ENCODE measurements at regions not wholly inside any gene's neighbourhood (a gene's known extent, or its start where the extent isn't known, plus 50 kb on each side); places are given as distances from the start of the nearest gene placed in this dataset.
"Not testable (repeated sequence)": the region's sequence is repeated elsewhere in the genome, so short reads cannot be mapped to it uniquely, and the experiment has no call there.

- H3F3A ChIP-seq (ENCODE audit: control insufficient read depth, insufficient read depth): no peaks in the 10 kb centered on the region
- H4K20me1 ChIP-seq (ENCODE audit: control insufficient read depth, insufficient read depth, low read depth, low read length): no peaks in the 10 kb centered on the region
- TF ChIP-seq EZH2phosphoT487 (IDR thresholded peaks at IDR 0.05; ENCODE audit: borderline replicate concordance, low read length) (no peak), CTCF (IDR thresholded peaks at IDR 0.05; ENCODE audit: low read depth, low read length, poor library complexity, severe bottlenecking) (no peak)
- H3K9me3 ChIP-seq (ENCODE audit: control insufficient read depth, insufficient read depth, low read length): peaks cover 9% of the 10 kb centered on the region
- H3K4me3 ChIP-seq (ENCODE audit: low read length): no peak overlapping the region
- H3K9me2 ChIP-seq (replicated peaks; ENCODE audit: control insufficient read depth, low read length): no peaks in the 10 kb centered on the region
- H3K27ac ChIP-seq (ENCODE audit: low read depth, low read length): no peak overlapping the region
- H3K27me3 ChIP-seq (ENCODE audit: control insufficient read depth, low read length): 0 out of 2 replicates have a peak, but pooled peaks cover 2% of the 10 kb centered on the region
- H3K79me2 ChIP-seq (ENCODE audit: control insufficient read depth, low read length): no peaks in the 10 kb centered on the region
- no peak overlapping the region for H3K4me2 ChIP-seq (ENCODE audit: low read length)
- no peaks in the 10 kb centered on the region for H3K4me1 ChIP-seq (ENCODE audit: control insufficient read depth, low read length)
- H3K36me3 ChIP-seq (ENCODE audit: control insufficient read depth, low read length): no peaks in the 10 kb centered on the region
Measured at GRCh38 chr7:67361150-67361549, 364.5 kb downstream of the TYW1 start.

GRCh38 chr7:67364441-67365017 lies 367.9 kb downstream of the TYW1 start:
- H3K9me3 ChIP-seq (ENCODE audit: control insufficient read depth, insufficient read depth, low read length): no peaks in the 10 kb centered on the region
- no peak overlapping the region for H3K4me2 ChIP-seq (ENCODE audit: low read length)
- no peaks in the 10 kb centered on the region for H4K20me1 ChIP-seq (ENCODE audit: control insufficient read depth, insufficient read depth, low read depth, low read length)
- no peak overlapping the region for H3K4me3 ChIP-seq (ENCODE audit: low read length)
- TF ChIP-seq EZH2phosphoT487 (IDR thresholded peaks at IDR 0.05; ENCODE audit: borderline replicate concordance, low read length) (no peak), CTCF (IDR thresholded peaks at IDR 0.05; ENCODE audit: low read depth, low read length, poor library complexity, severe bottlenecking) (no peak)
- H3K9me2 ChIP-seq (replicated peaks; ENCODE audit: control insufficient read depth, low read length): no peaks in the 10 kb centered on the region
- H3K27me3 ChIP-seq (ENCODE audit: control insufficient read depth, low read length): 0 out of 2 replicates have a peak, but pooled peaks cover 2% of the 10 kb centered on the region
- H3K36me3 ChIP-seq (ENCODE audit: control insufficient read depth, low read length): no peaks in the 10 kb centered on the region
- no peaks in the 10 kb centered on the region for H3F3A ChIP-seq (ENCODE audit: control insufficient read depth, insufficient read depth)
- no peak overlapping the region for H3K27ac ChIP-seq (ENCODE audit: low read depth, low read length)
- H3K79me2 ChIP-seq (ENCODE audit: control insufficient read depth, low read length): no peaks in the 10 kb centered on the region
- no peaks in the 10 kb centered on the region for H3K4me1 ChIP-seq (ENCODE audit: control insufficient read depth, low read length)

GRCh38 chr7:67371429-67372305 lies 375.0 kb downstream of the TYW1 start:
- Histone ChIP-seq H3K27ac (ENCODE audit: low read depth, low read length) (no peak overlapping the region), H3K4me2 (ENCODE audit: low read length) (no peak overlapping the region), H3F3A (ENCODE audit: control insufficient read depth, insufficient read depth) (no peaks in the 10 kb centered on the region), H3K36me3 (ENCODE audit: control insufficient read depth, low read length) (no peaks in the 10 kb centered on the region), H4K20me1 (ENCODE audit: control insufficient read depth, insufficient read depth, low read depth, low read length) (no peaks in the 10 kb centered on the region), H3K9me2 (replicated peaks; ENCODE audit: control insufficient read depth, low read length) (no peaks in the 10 kb centered on the region), H3K4me1 (ENCODE audit: control insufficient read depth, low read length) (no peaks in the 10 kb centered on the region), H3K9me3 (ENCODE audit: control insufficient read depth, insufficient read depth, low read length) (no peaks in the 10 kb centered on the region), H3K4me3 (ENCODE audit: low read length) (no peak overlapping the region), H3K79me2 (ENCODE audit: control insufficient read depth, low read length) (no peaks in the 10 kb centered on the region), H3K27me3 (ENCODE audit: control insufficient read depth, low read length) (no peaks in the 10 kb centered on the region)
- TF ChIP-seq CTCF (IDR thresholded peaks at IDR 0.05; ENCODE audit: low read depth, low read length, poor library complexity, severe bottlenecking): peak; percentile 93
- TF ChIP-seq EZH2phosphoT487 (IDR thresholded peaks at IDR 0.05; ENCODE audit: borderline replicate concordance, low read length): no peak

- H3K27me3 ChIP-seq (ENCODE audit: control insufficient read depth, low read length); H3K4me1 ChIP-seq (ENCODE audit: control insufficient read depth, low read length); H3K9me2 ChIP-seq (replicated peaks; ENCODE audit: control insufficient read depth, low read length); H3K9me3 ChIP-seq (ENCODE audit: control insufficient read depth, insufficient read depth, low read length); H3F3A ChIP-seq (ENCODE audit: control insufficient read depth, insufficient read depth); H3K36me3 ChIP-seq (ENCODE audit: control insufficient read depth, low read length); H3K27ac ChIP-seq (ENCODE audit: low read depth, low read length); H3K79me2 ChIP-seq (ENCODE audit: control insufficient read depth, low read length); H3K4me2 ChIP-seq (ENCODE audit: low read length); H4K20me1 ChIP-seq (ENCODE audit: control insufficient read depth, insufficient read depth, low read depth, low read length); H3K4me3 ChIP-seq (ENCODE audit: low read length): not testable (repeated sequence)
Measured at GRCh38 chr7:67373389-67373788, 376.8 kb downstream of the TYW1 start.

Measured in DOHH2 (cell line).